ENCODE measurements at regions not wholly inside any gene's neighbourhood (a gene's known extent, or its start where the extent isn't known, plus 50 kb on each side); places are given as distances from the start of the nearest gene placed in this dataset.

- intact Hi-C loops (cut with micrococcal nuclease; ENCODE audit: unreplicated experiment) = no loop called here
- no peak for DNase-seq
- H3K4me3 ChIP-seq = no peak overlapping the region
- no peaks in the 10 kb centered on the region for H3K79me2 ChIP-seq (ENCODE audit: low read depth)
- H3K4me1 ChIP-seq (replicated peaks; ENCODE audit: insufficient read depth) = no peaks in the 10 kb centered on the region
- no TSS peak for BruUV-seq (replicated peaks)
- ChIA-PET POLR2A (ENCODE audit: unreplicated experiment) (no interaction called here), CTCF (interaction anchor here (0.7 to 1.4 kb wide), 2 partner anchors 12 to 55 kb away, joined by 8 to 9 read pairs; no protein-coding TSS in a partner anchor)
- H3K27me3 ChIP-seq (ENCODE audit: insufficient read depth, low read depth) = no peaks in the 10 kb centered on the region
- H3K27ac ChIP-seq = no peak overlapping the region
- H3K4me2 ChIP-seq = no peak overlapping the region
- TF ChIP-seq EZH2 (IDR thresholded peaks at IDR 0.05; ENCODE audit: low read depth) = no peak
- TF ChIP-seq CTCF (conservative IDR thresholded peaks at IDR 0.05) = no peak
- H3K9me2 ChIP-seq (ENCODE audit: insufficient read depth) = no peaks in the 10 kb centered on the region
- peaks cover 6% of the 10 kb centered on the region; the same call in 1 of the 2 replicates for H3K9me3 ChIP-seq (ENCODE audit: insufficient read depth, low read depth)
- no peaks in the 10 kb centered on the region for H3F3A ChIP-seq (ENCODE audit: insufficient read depth, low read depth)
- no peak overlapping the region for H2AFZ ChIP-seq
- no peaks in the 10 kb centered on the region for H3K36me3 ChIP-seq (ENCODE audit: low read depth)
- H4K20me1 ChIP-seq (ENCODE audit: insufficient read depth) = no peaks in the 10 kb centered on the region
Observed at GRCh38 chr11:70493891-70494290, 95.6 kb downstream of the CTTN start.

- intact Hi-C loops (cut with micrococcal nuclease; ENCODE audit: unreplicated experiment) = no loop called here
- H3K4me3 ChIP-seq = no peak overlapping the region
- no peaks in the 10 kb centered on the region for H3K27me3 ChIP-seq (ENCODE audit: insufficient read depth, low read depth)
- TF ChIP-seq CTCF (conservative IDR thresholded peaks at IDR 0.05) (no peak), EZH2 (IDR thresholded peaks at IDR 0.05; ENCODE audit: low read depth) (no peak)
- H3K79me2 ChIP-seq (ENCODE audit: low read depth) = no peaks in the 10 kb centered on the region
- no peak overlapping the region for H3K27ac ChIP-seq
- no peaks in the 10 kb centered on the region for H4K20me1 ChIP-seq (ENCODE audit: insufficient read depth)
- no peak for DNase-seq
- H2AFZ ChIP-seq = no peak overlapping the region
- H3F3A ChIP-seq (ENCODE audit: insufficient read depth, low read depth) = no peaks in the 10 kb centered on the region
- no peaks in the 10 kb centered on the region for H3K4me1 ChIP-seq (replicated peaks; ENCODE audit: insufficient read depth)
- ChIA-PET CTCF (no interaction called here), POLR2A (ENCODE audit: unreplicated experiment) (no interaction called here)
- peaks cover 6% of the 10 kb centered on the region; the same call in 1 of the 2 replicates for H3K9me3 ChIP-seq (ENCODE audit: insufficient read depth, low read depth)
- no peaks in the 10 kb centered on the region for H3K36me3 ChIP-seq (ENCODE audit: low read depth)
- H3K9me2 ChIP-seq (ENCODE audit: insufficient read depth) = no peaks in the 10 kb centered on the region
- H3K4me2 ChIP-seq = no peak overlapping the region
- BruUV-seq (replicated peaks) = no TSS peak
Observed at GRCh38 chr11:70494559-70495350, 96.4 kb downstream of the CTTN start.

GRCh38 chr11:70495351-70496310 lies 97.3 kb downstream of the CTTN start:
- no peaks in the 10 kb centered on the region for H3K79me2 ChIP-seq (ENCODE audit: low read depth)
- no peaks in the 10 kb centered on the region for H3K27me3 ChIP-seq (ENCODE audit: insufficient read depth, low read depth)
- POLR2A ChIA-PET (ENCODE audit: unreplicated experiment) = no interaction called here
- intact Hi-C loops (cut with micrococcal nuclease; ENCODE audit: unreplicated experiment) = no loop called here
- no peak overlapping the region for H3K27ac ChIP-seq
- no peaks in the 10 kb centered on the region for H3K36me3 ChIP-seq (ENCODE audit: low read depth)
- no peak for DNase-seq
- H3F3A ChIP-seq (ENCODE audit: insufficient read depth, low read depth) = no peaks in the 10 kb centered on the region
- no peaks in the 10 kb centered on the region for H4K20me1 ChIP-seq (ENCODE audit: insufficient read depth)
- H2AFZ ChIP-seq = no peak overlapping the region
- H3K9me3 ChIP-seq (ENCODE audit: insufficient read depth, low read depth) = peaks cover 2% of the 10 kb centered on the region; the same call in 1 of the 2 replicates
- no peak overlapping the region for H3K4me2 ChIP-seq
- TF ChIP-seq EZH2 (IDR thresholded peaks at IDR 0.05; ENCODE audit: low read depth) = no peak
- TF ChIP-seq CTCF (conservative IDR thresholded peaks at IDR 0.05) = no peak
- no peaks in the 10 kb centered on the region for H3K9me2 ChIP-seq (ENCODE audit: insufficient read depth)
- no peak overlapping the region for H3K4me3 ChIP-seq
- no TSS peak for BruUV-seq (replicated peaks)
- CTCF ChIA-PET = no interaction called here
- H3K4me1 ChIP-seq (replicated peaks; ENCODE audit: insufficient read depth) = no peaks in the 10 kb centered on the region
